SK-N-SH treated with all-trans-retinoic acid at 6 μM for 48 hours (cell line): ENCODE measurements at regions not wholly inside any gene's neighbourhood (a gene's known extent, or its start where the extent isn't known, plus 50 kb on each side); places are given as distances from the start of the nearest gene placed in this dataset.

Source experiments
- ARNTL ChIP-seq: fragments of 450-650 bp; formaldehyde crosslinking; IDR thresholded peaks from 2 replicates; pipeline ENCODE4 v1.5.0; 2020; ENCODE audit warnings: low read depth, mild to moderate bottlenecking, moderate library complexity, borderline replicate concordance
- ESRRG ChIP-seq: fragments of 250-450 bp; sonication (Bioruptor Pico); IDR thresholded peaks from 2 replicates; pipeline ENCODE4 v1.6.1; 2021; ENCODE audit warnings: mild to moderate bottlenecking
- TCF4 ChIP-seq: fragments of 250-450 bp; sonication (Bioruptor Pico); IDR thresholded peaks from 2 replicates; pipeline ENCODE4 v1.8.0; 2021; ENCODE audit warnings: mild to moderate bottlenecking, moderate library complexity, borderline replicate concordance
- TF ChIP-seq, protein P1 (sequence below): fragments of 250-450 bp; sonication (Bioruptor Pico); IDR thresholded peaks from 2 replicates; pipeline ENCODE4 v1.5.1; 2021; ENCODE audit warnings: mild to moderate bottlenecking, moderate library complexity
- TF ChIP-seq, protein P2 (sequence below): fragments of 250-450 bp; sonication (Bioruptor Pico); IDR thresholded peaks from 2 replicates; pipeline ENCODE4 v1.5.0; 2020; ENCODE audit warnings: mild to moderate bottlenecking, moderate library complexity
- TF ChIP-seq, protein P3 (sequence below): fragments of 250-450 bp; sonication (Bioruptor Pico); IDR thresholded peaks from 2 replicates; pipeline ENCODE4 v1.8.0; 2020; ENCODE audit warnings: mild to moderate bottlenecking, moderate library complexity, borderline replicate concordance

DNA sequence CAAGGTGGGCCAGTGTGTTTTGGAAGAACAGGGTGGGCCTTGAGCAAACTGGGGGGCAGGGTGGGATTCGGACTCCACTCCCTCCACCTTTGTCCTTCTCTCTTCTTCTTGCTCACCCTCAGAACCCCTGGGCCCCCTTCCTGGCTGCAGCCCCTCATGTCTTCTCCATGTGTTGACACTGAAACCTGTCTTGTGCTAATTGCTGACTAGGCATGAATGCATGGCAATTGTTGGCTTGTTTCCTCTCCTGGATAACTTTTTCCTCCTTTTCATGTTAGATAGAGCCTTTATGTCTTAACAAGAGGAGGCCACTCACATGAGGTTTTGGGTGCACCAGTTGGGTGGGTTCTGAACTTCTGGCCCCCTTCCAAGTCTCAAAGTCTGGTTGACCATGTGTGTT is 181.6 kb upstream of the MKI67 start:
- TF ChIP-seq, protein P1, sequence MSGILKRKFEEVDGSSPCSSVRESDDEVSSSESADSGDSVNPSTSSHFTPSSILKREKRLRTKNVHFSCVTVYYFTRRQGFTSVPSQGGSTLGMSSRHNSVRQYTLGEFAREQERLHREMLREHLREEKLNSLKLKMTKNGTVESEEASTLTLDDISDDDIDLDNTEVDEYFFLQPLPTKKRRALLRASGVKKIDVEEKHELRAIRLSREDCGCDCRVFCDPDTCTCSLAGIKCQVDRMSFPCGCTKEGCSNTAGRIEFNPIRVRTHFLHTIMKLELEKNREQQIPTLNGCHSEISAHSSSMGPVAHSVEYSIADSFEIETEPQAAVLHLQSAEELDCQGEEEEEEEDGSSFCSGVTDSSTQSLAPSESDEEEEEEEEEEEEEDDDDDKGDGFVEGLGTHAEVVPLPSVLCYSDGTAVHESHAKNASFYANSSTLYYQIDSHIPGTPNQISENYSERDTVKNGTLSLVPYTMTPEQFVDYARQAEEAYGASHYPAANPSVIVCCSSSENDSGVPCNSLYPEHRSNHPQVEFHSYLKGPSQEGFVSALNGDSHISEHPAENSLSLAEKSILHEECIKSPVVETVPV (CRISPR knock-in tag) = no peak
- TF ChIP-seq ARNTL (CRISPR knock-in tag) = no peak
- TF ChIP-seq, protein P2, sequence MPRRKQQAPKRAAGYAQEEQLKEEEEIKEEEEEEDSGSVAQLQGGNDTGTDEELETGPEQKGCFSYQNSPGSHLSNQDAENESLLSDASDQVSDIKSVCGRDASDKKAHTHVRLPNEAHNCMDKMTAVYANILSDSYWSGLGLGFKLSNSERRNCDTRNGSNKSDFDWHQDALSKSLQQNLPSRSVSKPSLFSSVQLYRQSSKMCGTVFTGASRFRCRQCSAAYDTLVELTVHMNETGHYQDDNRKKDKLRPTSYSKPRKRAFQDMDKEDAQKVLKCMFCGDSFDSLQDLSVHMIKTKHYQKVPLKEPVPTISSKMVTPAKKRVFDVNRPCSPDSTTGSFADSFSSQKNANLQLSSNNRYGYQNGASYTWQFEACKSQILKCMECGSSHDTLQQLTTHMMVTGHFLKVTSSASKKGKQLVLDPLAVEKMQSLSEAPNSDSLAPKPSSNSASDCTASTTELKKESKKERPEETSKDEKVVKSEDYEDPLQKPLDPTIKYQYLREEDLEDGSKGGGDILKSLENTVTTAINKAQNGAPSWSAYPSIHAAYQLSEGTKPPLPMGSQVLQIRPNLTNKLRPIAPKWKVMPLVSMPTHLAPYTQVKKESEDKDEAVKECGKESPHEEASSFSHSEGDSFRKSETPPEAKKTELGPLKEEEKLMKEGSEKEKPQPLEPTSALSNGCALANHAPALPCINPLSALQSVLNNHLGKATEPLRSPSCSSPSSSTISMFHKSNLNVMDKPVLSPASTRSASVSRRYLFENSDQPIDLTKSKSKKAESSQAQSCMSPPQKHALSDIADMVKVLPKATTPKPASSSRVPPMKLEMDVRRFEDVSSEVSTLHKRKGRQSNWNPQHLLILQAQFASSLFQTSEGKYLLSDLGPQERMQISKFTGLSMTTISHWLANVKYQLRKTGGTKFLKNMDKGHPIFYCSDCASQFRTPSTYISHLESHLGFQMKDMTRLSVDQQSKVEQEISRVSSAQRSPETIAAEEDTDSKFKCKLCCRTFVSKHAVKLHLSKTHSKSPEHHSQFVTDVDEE (CRISPR knock-in tag) = no peak
- no peak for TF ChIP-seq TCF4 (CRISPR knock-in tag)
- TF ChIP-seq, protein P3, sequence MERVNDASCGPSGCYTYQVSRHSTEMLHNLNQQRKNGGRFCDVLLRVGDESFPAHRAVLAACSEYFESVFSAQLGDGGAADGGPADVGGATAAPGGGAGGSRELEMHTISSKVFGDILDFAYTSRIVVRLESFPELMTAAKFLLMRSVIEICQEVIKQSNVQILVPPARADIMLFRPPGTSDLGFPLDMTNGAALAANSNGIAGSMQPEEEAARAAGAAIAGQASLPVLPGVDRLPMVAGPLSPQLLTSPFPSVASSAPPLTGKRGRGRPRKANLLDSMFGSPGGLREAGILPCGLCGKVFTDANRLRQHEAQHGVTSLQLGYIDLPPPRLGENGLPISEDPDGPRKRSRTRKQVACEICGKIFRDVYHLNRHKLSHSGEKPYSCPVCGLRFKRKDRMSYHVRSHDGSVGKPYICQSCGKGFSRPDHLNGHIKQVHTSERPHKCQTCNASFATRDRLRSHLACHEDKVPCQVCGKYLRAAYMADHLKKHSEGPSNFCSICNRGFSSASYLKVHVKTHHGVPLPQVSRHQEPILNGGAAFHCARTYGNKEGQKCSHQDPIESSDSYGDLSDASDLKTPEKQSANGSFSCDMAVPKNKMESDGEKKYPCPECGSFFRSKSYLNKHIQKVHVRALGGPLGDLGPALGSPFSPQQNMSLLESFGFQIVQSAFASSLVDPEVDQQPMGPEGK (CRISPR knock-in tag) = no peak
- no peak for TF ChIP-seq ESRRG (CRISPR knock-in tag)
